SK-N-SH (cell line): ENCODE measurements at regions not wholly inside any gene's neighbourhood (a gene's known extent, or its start where the extent isn't known, plus 50 kb on each side); places are given as distances from the start of the nearest gene placed in this dataset.

Experiments
- CHD2 ChIP-seq: fragments of 150-350 bp; IDR thresholded peaks from 2 replicates; pipeline ENCODE4 v1.6.1; 2018; ENCODE audit warnings: low read length; ENCODE audit not compliant: partially characterized antibody
- EP300 ChIP-seq, 2 experiments: IDR thresholded peaks; 2 replicates each; pipeline versions ENCODE4 v1.4.0 to v1.6.1; 2012; ENCODE audit warnings: borderline replicate concordance in 1 of 2, low read depth in 1 of 2, low read length in 1 of 2
- GABPA ChIP-seq: IDR thresholded peaks from 2 replicates; pipeline ENCODE4 v1.4.0; 2012; ENCODE audit warnings: low read depth, mild to moderate bottlenecking
- PBX3 ChIP-seq: IDR thresholded peaks from 2 replicates; pipeline ENCODE4; 2012
- POLR2AphosphoS5 ChIP-seq: IDR thresholded peaks from 2 replicates; pipeline ENCODE4 v1.6.1; 2012; ENCODE audit warnings: low read depth, low read length
- RCOR1 ChIP-seq: fragments of 150-350 bp; IDR thresholded peaks from 2 replicates; pipeline ENCODE4 v1.6.1; 2017; ENCODE audit warnings: antibody characterized with exemption, low read length
- REST ChIP-seq: IDR thresholded peaks from 2 replicates; pipeline ENCODE4 v1.6.1; 2012; ENCODE audit warnings: mild to moderate bottlenecking, low read depth, low read length, moderate library complexity
- SMC3 ChIP-seq: IDR thresholded peaks from 2 replicates; pipeline ENCODE4 v1.6.1; 2012; ENCODE audit warnings: low read depth, low read length, improper control_type of control experiment
- TAF1 ChIP-seq: IDR thresholded peaks from 2 replicates; pipeline ENCODE4 v1.6.1; 2012; ENCODE audit warnings: low read depth, mild to moderate bottlenecking, low read length, moderate library complexity, borderline replicate concordance
- YY1 ChIP-seq: IDR thresholded peaks from 2 replicates; pipeline ENCODE4 v1.4.0; 2012; ENCODE audit warnings: low read depth, mild to moderate bottlenecking
- TF ChIP-seq, protein P1 (sequence below): fragments of 200-600 bp; sonication (generic); IDR thresholded peaks from 2 replicates; pipeline ENCODE4 v1.6.1; 2017; ENCODE audit warnings: antibody characterized with exemption, mild to moderate bottlenecking, moderate library complexity
- TF ChIP-seq, protein P2 (sequence below): IDR thresholded peaks from 2 replicates; pipeline ENCODE4 v1.4.0; 2012; ENCODE audit warnings: low read depth

- TF ChIP-seq, protein P1, sequence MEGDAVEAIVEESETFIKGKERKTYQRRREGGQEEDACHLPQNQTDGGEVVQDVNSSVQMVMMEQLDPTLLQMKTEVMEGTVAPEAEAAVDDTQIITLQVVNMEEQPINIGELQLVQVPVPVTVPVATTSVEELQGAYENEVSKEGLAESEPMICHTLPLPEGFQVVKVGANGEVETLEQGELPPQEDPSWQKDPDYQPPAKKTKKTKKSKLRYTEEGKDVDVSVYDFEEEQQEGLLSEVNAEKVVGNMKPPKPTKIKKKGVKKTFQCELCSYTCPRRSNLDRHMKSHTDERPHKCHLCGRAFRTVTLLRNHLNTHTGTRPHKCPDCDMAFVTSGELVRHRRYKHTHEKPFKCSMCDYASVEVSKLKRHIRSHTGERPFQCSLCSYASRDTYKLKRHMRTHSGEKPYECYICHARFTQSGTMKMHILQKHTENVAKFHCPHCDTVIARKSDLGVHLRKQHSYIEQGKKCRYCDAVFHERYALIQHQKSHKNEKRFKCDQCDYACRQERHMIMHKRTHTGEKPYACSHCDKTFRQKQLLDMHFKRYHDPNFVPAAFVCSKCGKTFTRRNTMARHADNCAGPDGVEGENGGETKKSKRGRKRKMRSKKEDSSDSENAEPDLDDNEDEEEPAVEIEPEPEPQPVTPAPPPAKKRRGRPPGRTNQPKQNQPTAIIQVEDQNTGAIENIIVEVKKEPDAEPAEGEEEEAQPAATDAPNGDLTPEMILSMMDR, result no peak
- TF ChIP-seq, protein P2, sequence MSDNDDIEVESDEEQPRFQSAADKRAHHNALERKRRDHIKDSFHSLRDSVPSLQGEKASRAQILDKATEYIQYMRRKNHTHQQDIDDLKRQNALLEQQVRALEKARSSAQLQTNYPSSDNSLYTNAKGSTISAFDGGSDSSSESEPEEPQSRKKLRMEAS, result no peak
- TF ChIP-seq EP300 (IDR thresholded peaks at IDR 0.05; ENCODE audit: borderline replicate concordance in 1 of 2, low read depth in 1 of 2, low read length in 1 of 2) (no peak), RCOR1 (no peak), REST (no peak), GABPA (no peak), YY1 (no peak), POLR2AphosphoS5 (no peak), TAF1 (no peak), PBX3 (no peak), SMC3 (no peak), CHD2 (no peak)
These were observed 1156.4 kb upstream of the AGA start for GRCh38 chr4:178598672-178599071.
